ENCODE measurements at regions not wholly inside any gene's neighbourhood (a gene's known extent, or its start where the extent isn't known, plus 50 kb on each side); places are given as distances from the start of the nearest gene placed in this dataset.
"Not testable (repeated sequence)": the region's sequence is repeated elsewhere in the genome, so short reads cannot be mapped to it uniquely, and the experiment has no call there.

- DNase-seq, result no peak
Measured at GRCh38 chr6:134821928-134822864, 127.7 kb downstream of the ALDH8A1 start.

GRCh38 chr6:134821397-134821796 is 128.5 kb downstream of the ALDH8A1 start:
- peak; percentile 89 for DNase-seq

- no peak for DNase-seq
Measured at GRCh38 chr6:134819863-134820800, 129.8 kb downstream of the ALDH8A1 start.

GRCh38 chr6:134819236-134819635 is 130.7 kb downstream of the ALDH8A1 start:
- DNase-seq, result no peak

GRCh38 chr6:134817448-134817847 is 132.5 kb downstream of the ALDH8A1 start:
- DNase-seq, result no peak

- DNase-seq, result no peak
Measured at GRCh38 chr6:134816780-134817179, 133.1 kb downstream of the ALDH8A1 start.

GRCh38 chr6:134816300-134816699 is 133.6 kb downstream of the ALDH8A1 start:
- no peak for DNase-seq

- no peak for DNase-seq
Measured at GRCh38 chr6:134814076-134814695, 135.7 kb downstream of the ALDH8A1 start.

GRCh38 chr6:134813146-134813545 is 136.8 kb downstream of the ALDH8A1 start:
- DNase-seq, result no peak

- DNase-seq, result no peak
Measured at GRCh38 chr6:134810402-134810801, 139.5 kb downstream of the ALDH8A1 start.

- DNase-seq, result no peak
Measured at GRCh38 chr6:134809130-134809529, 140.8 kb downstream of the ALDH8A1 start.

GRCh38 chr6:134806180-134806798 is 143.6 kb downstream of the ALDH8A1 start:
- no peak for DNase-seq

- DNase-seq, result no peak
Measured at GRCh38 chr6:134805168-134805567, 144.7 kb downstream of the ALDH8A1 start.

GRCh38 chr6:134804311-134804710 is 145.6 kb downstream of the ALDH8A1 start:
- not testable (repeated sequence) for DNase-seq

GRCh38 chr6:134802426-134803058 is 147.4 kb downstream of the ALDH8A1 start:
- DNase-seq, result no peak

GRCh38 chr6:134797400-134798113 is 152.3 kb downstream of the ALDH8A1 start:
- DNase-seq, result no peak

GRCh38 chr6:134795691-134796090 is 154.2 kb downstream of the ALDH8A1 start:
- no peak for DNase-seq

GRCh38 chr6:134795001-134795400 is 154.9 kb downstream of the ALDH8A1 start:
- DNase-seq, result no peak

- DNase-seq, result not testable (repeated sequence)
Measured at GRCh38 chr6:134791243-134791843, 158.6 kb downstream of the ALDH8A1 start.

- DNase-seq, result no peak
Measured at GRCh38 chr6:134787261-134787877, 162.5 kb downstream of the ALDH8A1 start.
